ENCODE measurements at regions not wholly inside any gene's neighbourhood (a gene's known extent, or its start where the extent isn't known, plus 50 kb on each side); places are given as distances from the start of the nearest gene placed in this dataset.
"Not testable (repeated sequence)": the region's sequence is repeated elsewhere in the genome, so short reads cannot be mapped to it uniquely, and the experiment has no call there.

- no peak for DNase-seq
Observed at GRCh38 chr6:4224067-4224978, 88.9 kb upstream of the ECI2 start.

- DNase-seq, result no peak
Observed at GRCh38 chr6:4220558-4220957, 85.2 kb upstream of the ECI2 start.

- not testable (repeated sequence) for DNase-seq
Observed at GRCh38 chr6:4218619-4219317, 83.4 kb upstream of the ECI2 start.

GRCh38 chr6:4212588-4212987 is 77.2 kb upstream of the ECI2 start:
- no peak for DNase-seq

- peak; percentile 56 for DNase-seq
Observed at GRCh38 chr6:4210629-4211419, 75.4 kb upstream of the ECI2 start.

- no peak for DNase-seq
Observed at GRCh38 chr6:4209196-4209595, 73.8 kb upstream of the ECI2 start.

GRCh38 chr6:4208158-4208557 is 72.8 kb upstream of the ECI2 start:
- DNase-seq, result no peak

GRCh38 chr6:4203642-4204417 is 68.5 kb upstream of the ECI2 start:
- not testable (repeated sequence) for DNase-seq

GRCh38 chr6:4192627-4193026 is 57.3 kb upstream of the ECI2 start:
- no peak for DNase-seq

GRCh38 chr6:4192173-4192572 is 56.8 kb upstream of the ECI2 start:
- no peak for DNase-seq

- DNase-seq, result no peak
Observed at GRCh38 chr6:4191271-4191721, 55.9 kb upstream of the ECI2 start.

- DNase-seq, result no peak
Observed at GRCh38 chr6:4189249-4189648, 53.9 kb upstream of the ECI2 start.

GRCh38 chr6:4188801-4189200 is 53.4 kb upstream of the ECI2 start:
- DNase-seq, result no peak

- DNase-seq, result no peak
Observed at GRCh38 chr6:4187480-4187879, 52.1 kb upstream of the ECI2 start.

GRCh38 chr6:4186385-4186784 is 51.0 kb upstream of the ECI2 start:
- DNase-seq, result no peak

GRCh38 chr6:4185846-4186245 is 50.5 kb upstream of the ECI2 start:
- no peak for DNase-seq

GRCh38 chr6:4185419-4185818 is 50.0 kb upstream of the ECI2 start:
- no peak for DNase-seq

Data from CD4-positive, alpha-beta T cell treated with Interleukin-6 for 4 hours (primary cell).